H1 (cell line): ENCODE measurements at regions not wholly inside any gene's neighbourhood (a gene's known extent, or its start where the extent isn't known, plus 50 kb on each side); places are given as distances from the start of the nearest gene placed in this dataset.

Experiments
- CTCF ChIA-PET: fragments of 300-600 bp; sonication (Branson Sonifier 250); formaldehyde crosslinking; loops from one replicate; lab custom pipeline; 2021; ENCODE audit not compliant: partially characterized antibody; lab: Charles Lee
- POLR2A ChIA-PET: fragments of 300-600 bp; sonication (Branson Sonifier 250); formaldehyde crosslinking; loops from one replicate; lab custom pipeline; 2021; ENCODE audit warnings: inconsistent platforms; ENCODE audit not compliant: partially characterized antibody; lab: Charles Lee
- DNase-seq, 2 experiments: peaks; one replicate each; pipeline versions ENCODE4 v3.0.0 to v3.0.0-alpha.2; 2010 to 2022; ENCODE audit warnings: low spot score in 2 of 2, low read depth in 1 of 2, mixed read lengths in 1 of 2
- FAIRE-seq: peaks from 2 replicates; lab custom pipeline; 2011; peaks lifted over from hg19 to GRCh38; lab: Jason Lieb, UNC
- H2AFZ ChIP-seq: 2 replicates; pipeline ENCODE4 v1.8.1; 2012; ENCODE audit warnings: low read length, inconsistent platforms
- H2AK5ac ChIP-seq: 2 replicates; pipeline ENCODE4 v1.6.1; 2013; ENCODE audit warnings: low read depth, low read length
- H2BK120ac ChIP-seq: replicated peaks from 2 replicates; pipeline ENCODE3; 2013; ENCODE audit warnings: low read depth, low read length, inconsistent platforms
- H2BK12ac ChIP-seq: 2 replicates; pipeline ENCODE4 v1.6.1; 2013; ENCODE audit warnings: low read depth, low read length
- H2BK15ac ChIP-seq: 2 replicates; pipeline ENCODE4 v1.6.1; 2013; ENCODE audit warnings: low read length
- H2BK20ac ChIP-seq: 2 replicates; pipeline ENCODE4 v1.6.1; 2013; ENCODE audit warnings: low read length
- H2BK5ac ChIP-seq: 2 replicates; pipeline ENCODE4 v1.6.1; 2013; ENCODE audit warnings: low read depth, low read length
- H3K14ac ChIP-seq: 2 replicates; pipeline ENCODE4 v1.6.1; 2013; ENCODE audit warnings: inconsistent platforms; ENCODE audit not compliant: insufficient read length
- H3K18ac ChIP-seq: 2 replicates; pipeline ENCODE4 v1.6.1; 2013; ENCODE audit warnings: low read length; ENCODE audit errors: extremely low read depth
- H3K23ac ChIP-seq: 2 replicates; pipeline ENCODE4 v1.6.1; 2013; ENCODE audit warnings: inconsistent platforms; ENCODE audit not compliant: insufficient read length
- H3K23me2 ChIP-seq: 2 replicates; pipeline ENCODE4 v1.6.1; 2013; ENCODE audit warnings: low read depth, low read length
- H3K27ac ChIP-seq: 2 replicates; pipeline ENCODE4 v1.6.1; 2011; ENCODE audit warnings: low read depth, low read length, inconsistent platforms
- H3K27me3 ChIP-seq, 4 experiments: replicated peaks in 1 of 4; 1 replicate in 1 of 4; 2 replicates in 3 of 4; pipeline versions ENCODE4 v1.6.1 to v1.8.1; 2011 to 2013; ENCODE audit warnings: low read length in 3 of 4, mild to moderate bottlenecking in 3 of 4, inconsistent platforms in 2 of 4, mixed read lengths in 2 of 4, moderate library complexity in 1 of 4; ENCODE audit not compliant: control insufficient read depth in 3 of 4, insufficient read depth in 3 of 4; ENCODE audit errors: extremely low read depth in 1 of 4
- H3K36me3 ChIP-seq, 4 experiments: 2 replicates each; pipeline versions ENCODE4 v1.6.1 to v1.8.1; 2011 to 2013; ENCODE audit warnings: mild to moderate bottlenecking in 4 of 4, low read length in 3 of 4, moderate library complexity in 2 of 4, control low read depth in 1 of 4, inconsistent platforms in 1 of 4; ENCODE audit not compliant: insufficient read depth in 4 of 4, control insufficient read depth in 2 of 4
- H3K4ac ChIP-seq: replicated peaks from 2 replicates; pipeline ENCODE3; 2013; ENCODE audit warnings: low read length, low read depth, mixed read lengths, inconsistent platforms; ENCODE audit not compliant: insufficient read length
- H3K4me1 ChIP-seq, 4 experiments: replicated peaks in 1 of 4; 1 replicate in 1 of 4; 2 replicates in 3 of 4; pipeline versions ENCODE4 v1.6.1 to v1.8.1; 2011 to 2013; ENCODE audit warnings: low read length in 3 of 4, inconsistent platforms in 2 of 4, mixed read lengths in 1 of 4; ENCODE audit not compliant: insufficient read depth in 4 of 4, control insufficient read depth in 3 of 4
- H3K4me2 ChIP-seq, 2 experiments: 2 replicates each; pipeline versions ENCODE4 v1.6.1 to v1.8.1; 2011 to 2013; ENCODE audit warnings: low read depth in 2 of 2, low read length in 2 of 2, control low read depth in 1 of 2, inconsistent platforms in 1 of 2, mild to moderate bottlenecking in 1 of 2; ENCODE audit not compliant: insufficient read depth in 1 of 2
- H3K4me3 ChIP-seq, 4 experiments: fragments of 200-600, 300-600 bp in 1 of 4; sonication (generic), shearing (Covaris generic), sonication (Bioruptor Twin) in 1 of 4; 2 replicates each; pipeline versions ENCODE4 v1.5.1 to v1.8.1; 2011 to 2016; ENCODE audit warnings: low read length in 4 of 4, low read depth in 3 of 4, control low read depth in 2 of 4, inconsistent platforms in 2 of 4, mild to moderate bottlenecking in 2 of 4, mixed read lengths in 1 of 4, moderate library complexity in 1 of 4; ENCODE audit not compliant: insufficient read depth in 2 of 4; ENCODE audit errors: extremely low read depth in 1 of 4
- H3K56ac ChIP-seq: replicated peaks from 2 replicates; pipeline ENCODE3; 2013; ENCODE audit warnings: low read depth, mild to moderate bottlenecking, mixed read lengths, low read length, inconsistent platforms; ENCODE audit not compliant: insufficient read length
- H3K79me1 ChIP-seq: 2 replicates; pipeline ENCODE4 v1.6.1; 2013; ENCODE audit warnings: low read depth, low read length, control low read depth
- H3K79me2 ChIP-seq, 2 experiments: 2 replicates each; pipeline versions ENCODE4 v1.6.1 to v1.8.1; 2012 to 2013; ENCODE audit warnings: low read length in 2 of 2, mild to moderate bottlenecking in 2 of 2, inconsistent platforms in 1 of 2; ENCODE audit not compliant: insufficient read depth in 2 of 2, control insufficient read depth in 1 of 2
- H3K9ac ChIP-seq, 4 experiments: replicated peaks in 1 of 4; 1 replicate in 1 of 4; 2 replicates in 3 of 4; pipeline versions ENCODE4 v1.6.1 to v1.8.1; 2011 to 2013; ENCODE audit warnings: low read depth in 3 of 4, low read length in 3 of 4, control low read depth in 2 of 4, mild to moderate bottlenecking in 2 of 4, moderate library complexity in 2 of 4, inconsistent platforms in 1 of 4; ENCODE audit errors: extremely low read depth in 1 of 4
- H3K9me3 ChIP-seq, 2 experiments: 2 replicates each; pipeline versions ENCODE4 v1.6.1 to v1.8.1; 2012 to 2013; ENCODE audit warnings: mild to moderate bottlenecking in 2 of 2, moderate library complexity in 2 of 2, control low read depth in 1 of 2, inconsistent platforms in 1 of 2, low read depth in 1 of 2, low read length in 1 of 2, mixed read lengths in 1 of 2; ENCODE audit not compliant: insufficient read depth in 2 of 2
- H4K20me1 ChIP-seq, 2 experiments: replicated peaks in 1 of 2; 2 replicates each; pipeline versions ENCODE3 to v1.8.1; 2011 to 2013; ENCODE audit warnings: inconsistent platforms in 2 of 2, low read length in 2 of 2, mild to moderate bottlenecking in 1 of 2; ENCODE audit not compliant: insufficient read depth in 2 of 2, control insufficient read depth in 1 of 2
- H4K5ac ChIP-seq: 2 replicates; pipeline ENCODE4 v1.6.1; 2013; ENCODE audit warnings: low read length, low read depth, mixed read lengths, inconsistent platforms; ENCODE audit not compliant: insufficient read length
- H4K8ac ChIP-seq: 2 replicates; pipeline ENCODE4 v1.8.0; 2013; ENCODE audit warnings: mild to moderate bottlenecking, moderate library complexity, low read length, inconsistent platforms; ENCODE audit not compliant: insufficient read depth; ENCODE audit errors: extremely low read depth
- H4K91ac ChIP-seq: replicated peaks from 2 replicates; pipeline ENCODE3; 2013; ENCODE audit warnings: low read length, mixed read lengths, inconsistent platforms; ENCODE audit not compliant: insufficient read length
- BCL11A ChIP-seq, 2 experiments: IDR thresholded peaks; one replicate each; pipeline ENCODE4 v1.6.1; 2011; ENCODE audit warnings: low read depth in 2 of 2, low read length in 2 of 2, mild to moderate bottlenecking in 2 of 2
- CHD1 ChIP-seq: IDR thresholded peaks from 2 replicates; pipeline ENCODE4 v1.6.1; 2012; ENCODE audit warnings: low read depth, low read length, improper control_type of control experiment
- CREB1 ChIP-seq: IDR thresholded peaks from 2 replicates; pipeline ENCODE4 v1.6.1; 2012; ENCODE audit warnings: inconsistent platforms
- FOSL1 ChIP-seq: IDR thresholded peaks from 2 replicates; pipeline ENCODE4 v1.6.1; 2011; ENCODE audit warnings: mild to moderate bottlenecking, low read depth, low read length, moderate library complexity; ENCODE audit not compliant: insufficient read depth
- HDAC6 ChIP-seq: IDR thresholded peaks from one replicate; pipeline ENCODE4 v1.7.1; 2012; ENCODE audit warnings: low read depth, mild to moderate bottlenecking, inconsistent platforms, low read length, moderate library complexity
- JUN ChIP-seq: IDR thresholded peaks from 2 replicates; pipeline ENCODE4 v1.6.1; 2011; ENCODE audit warnings: low read depth, mild to moderate bottlenecking, improper control_type of control experiment, low read length
- KDM4A ChIP-seq: IDR thresholded peaks from one replicate; pipeline ENCODE4 v1.7.1; 2012; ENCODE audit warnings: low read depth, mild to moderate bottlenecking, moderate library complexity, low read length, inconsistent platforms; ENCODE audit not compliant: severe bottlenecking
- SAP30 ChIP-seq: fragments of 300-600 bp; sonication (generic); IDR thresholded peaks from 2 replicates; pipeline ENCODE4 v1.7.1; 2012; ENCODE audit warnings: low read length, moderate library complexity, mild to moderate bottlenecking, inconsistent platforms; ENCODE audit not compliant: insufficient read depth, insufficient replicate concordance
- SUZ12 ChIP-seq: fragments of 200-600 bp; sonication (generic); IDR thresholded peaks from 2 replicates; pipeline ENCODE4 v1.6.1; 2012; ENCODE audit warnings: mild to moderate bottlenecking, inconsistent platforms, low read length, moderate library complexity, mixed read lengths
- TEAD4 ChIP-seq: IDR thresholded peaks from 2 replicates; pipeline ENCODE4 v1.6.1; 2012; ENCODE audit warnings: low read depth, low read length, inconsistent platforms, mixed read lengths
- WGBS, 2 experiments: shearing (Covaris generic) in 1 of 2; methylation state at CpG; one replicate each; pipeline versions ENCODE4 v1.1.6 to v1.1.7; 2013 to 2015; ENCODE audit warnings: low lambda C conversion rate in 2 of 2, mixed read lengths in 2 of 2, inconsistent platforms in 1 of 2, low coverage in 1 of 2, missing lambda C conversion rate in 1 of 2; ENCODE audit not compliant: insufficient replicate concordance in 2 of 2, insufficient coverage in 1 of 2, insufficient read length in 1 of 2; ENCODE audit errors: extremely low coverage in 1 of 2, missing lambda C conversion rate in 1 of 2; 5-methylcytosine and 5-hydroxymethylcytosine counted together

- Histone ChIP-seq H2BK15ac (no peak overlapping the region), H4K20me1 (no peaks in the 10 kb centered on the region), H3K18ac (no peak overlapping the region), H2BK5ac (no peak overlapping the region), H3K9ac (no peak overlapping the region), H3K79me1 (no peaks in the 10 kb centered on the region), H3K9me3 (no peaks in the 10 kb centered on the region), H2AK5ac (no peak overlapping the region), H3K23ac (no peak overlapping the region), H4K91ac (no peak overlapping the region), H2BK120ac (no peak overlapping the region), H2AFZ (no peak overlapping the region), H4K5ac (no peak overlapping the region), H3K27me3 (no peaks in the 10 kb centered on the region), H3K4me2 (no peak overlapping the region), H3K23me2 (no peaks in the 10 kb centered on the region), H3K56ac (no peak overlapping the region), H3K4me1 (no peaks in the 10 kb centered on the region), H3K14ac (no peak overlapping the region), H2BK20ac (no peak overlapping the region), H3K4me3 (no peak overlapping the region), H2BK12ac (no peak overlapping the region), H3K4ac (no peak overlapping the region), H3K79me2 (no peaks in the 10 kb centered on the region), H4K8ac (no peak overlapping the region), H3K36me3 (no peaks in the 10 kb centered on the region), H3K27ac (no peak overlapping the region)
- ChIA-PET POLR2A (no interaction called here), CTCF (interaction anchor here (0.6 to 0.9 kb wide), 2 partner anchors 49 to 841 kb away, joined by 3 read pairs; no protein-coding TSS in a partner anchor)
- FAIRE-seq (no peak), DNase-seq (no peak)
- WGBS, 2 experiments = 88% methylated on average over 1 of the region's 1 CpG; no CpG with 5 or more reads in 1 of the 2 experiments
- no peak for TF ChIP-seq CHD1
- no peak for TF ChIP-seq SUZ12
- no peak for TF ChIP-seq JUN
- no peak for TF ChIP-seq SAP30
- no peak for TF ChIP-seq KDM4A
- no peak for TF ChIP-seq BCL11A (IDR thresholded peaks at IDR 0.05; ENCODE audit: low read depth in 2 of 2, low read length in 2 of 2)
- TF ChIP-seq CREB1 = no peak
- no peak for TF ChIP-seq FOSL1
- TF ChIP-seq TEAD4 = no peak
- TF ChIP-seq HDAC6 = no peak
Observed at GRCh38 chr1:170874671-170875070, 60.7 kb upstream of the MROH9 start.
